HCT116 (cell line): ENCODE measurements at regions not wholly inside any gene's neighbourhood (a gene's known extent, or its start where the extent isn't known, plus 50 kb on each side); places are given as distances from the start of the nearest gene placed in this dataset.

Source experiments
- CTCF ChIP-seq, 3 experiments: fragments of 200-600 bp in 1 of 3; sonication (generic) in 1 of 3; IDR thresholded peaks in 2 of 3; conservative IDR thresholded peaks in 1 of 3; 2 replicates each; pipeline ENCODE4 v1.5.1; 2012 to 2017; ENCODE audit warnings: low read depth in 2 of 3, low read length in 2 of 3, antibody characterized with exemption in 1 of 3, borderline replicate concordance in 1 of 3, control low read depth in 1 of 3, mild to moderate bottlenecking in 1 of 3, mixed read lengths in 1 of 3, mixed run types in 1 of 3, moderate library complexity in 1 of 3; ENCODE audit not compliant: insufficient read depth in 1 of 3
- EZH2phosphoT487 ChIP-seq: fragments of 200-600 bp; IDR thresholded peaks from 2 replicates; pipeline ENCODE4 v1.6.1; 2018; ENCODE audit warnings: antibody characterized with exemption, borderline replicate concordance
- POLR2A ChIP-seq: IDR thresholded peaks from 2 replicates; pipeline ENCODE4 v1.7.0; 2011; ENCODE audit warnings: borderline replicate concordance; ENCODE audit not compliant: insufficient read depth, insufficient read length; ENCODE audit errors: extremely low read depth
- SRF ChIP-seq: IDR thresholded peaks from 2 replicates; pipeline ENCODE4 v1.6.1; 2012; ENCODE audit warnings: low read depth
- TCF7L2 ChIP-seq: IDR thresholded peaks from 2 replicates; pipeline ENCODE4 v1.7.0; 2011; ENCODE audit warnings: borderline replicate concordance, inconsistent platforms; ENCODE audit not compliant: insufficient read depth, insufficient read length; ENCODE audit errors: extremely low read depth

GRCh38 chr14:85453401-85454225 lies 76.3 kb upstream of the FLRT2 start:
- TF ChIP-seq CTCF (IDR thresholded peaks at IDR 0.05 in 2 of 3, conservative IDR thresholded peaks at IDR 0.05 in 1 of 3; ENCODE audit: borderline replicate concordance in 1 of 3, insufficient read depth in 1 of 3, low read depth in 2 of 3, low read length in 2 of 3) (no peak), SRF (no peak), POLR2A (no peak), EZH2phosphoT487 (no peak), TCF7L2 (no peak)
